IPS-18a (cell line): ENCODE measurements at regions not wholly inside any gene's neighbourhood (a gene's known extent, or its start where the extent isn't known, plus 50 kb on each side); places are given as distances from the start of the nearest gene placed in this dataset.

Source experiments
- H3K27ac ChIP-seq: one replicate; pipeline ENCODE4 v1.5.1; 2013; ENCODE audit warnings: low read length
- H3K27me3 ChIP-seq: one replicate; pipeline ENCODE4 v1.6.1; 2013; ENCODE audit warnings: mild to moderate bottlenecking, low read length; ENCODE audit not compliant: control insufficient read depth, insufficient read depth
- H3K36me3 ChIP-seq: one replicate; pipeline ENCODE4 v1.6.1; 2013; ENCODE audit warnings: low read depth, low read length; ENCODE audit not compliant: control insufficient read depth
- H3K4me1 ChIP-seq: one replicate; pipeline ENCODE4 v1.6.1; 2013; ENCODE audit warnings: low read depth, low read length; ENCODE audit not compliant: control insufficient read depth
- H3K4me3 ChIP-seq: one replicate; pipeline ENCODE4 v1.5.1; 2013; ENCODE audit warnings: low read length
- H3K9ac ChIP-seq: one replicate; pipeline ENCODE4 v1.6.1; 2013; ENCODE audit warnings: mild to moderate bottlenecking, low read length, moderate library complexity
- H3K9me3 ChIP-seq: one replicate; pipeline ENCODE4 v1.6.1; 2013; ENCODE audit warnings: low read depth, low read length; ENCODE audit not compliant: control insufficient read depth

DNA sequence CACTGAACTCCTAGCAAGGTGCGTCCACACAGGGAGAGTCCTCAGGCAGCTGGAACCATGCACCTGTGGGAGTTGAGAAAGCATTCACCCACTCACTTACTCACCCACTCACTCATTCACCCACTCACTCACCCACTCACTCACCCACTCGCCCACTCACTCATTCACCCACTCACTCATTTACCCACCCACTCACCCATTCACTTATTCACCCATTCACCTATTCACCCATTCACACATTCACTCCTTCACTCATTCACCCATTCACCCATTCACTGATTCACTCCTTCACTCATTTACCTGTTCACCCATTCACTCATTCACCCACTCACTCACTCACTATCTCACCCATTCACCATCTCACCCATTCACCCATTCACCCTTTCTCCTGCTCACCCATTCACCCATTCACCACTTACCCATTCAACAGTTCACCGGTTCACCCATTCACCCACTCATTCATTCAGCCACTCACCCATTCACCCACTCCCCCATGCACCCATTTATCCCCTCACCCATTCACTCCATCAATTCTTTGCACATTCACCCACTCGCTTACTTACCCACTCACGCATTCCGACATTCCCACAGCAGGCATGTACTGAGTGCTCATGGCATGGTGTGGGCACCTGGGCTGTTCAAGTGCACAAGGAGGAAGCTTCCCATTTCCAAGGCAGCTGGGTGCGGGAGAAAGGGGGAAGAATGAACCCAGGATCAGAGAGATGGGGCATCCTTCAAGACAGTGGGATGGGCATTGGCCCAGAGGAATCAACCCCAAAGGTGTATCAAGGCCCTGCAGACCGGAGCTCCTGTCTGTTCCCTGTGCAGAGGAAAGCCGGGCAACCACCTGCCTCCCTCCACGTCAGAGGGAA, 135.2 kb upstream of the C14orf180 start:
- Histone ChIP-seq H3K9me3 (peaks cover 4% of the 10 kb centered on the region), H3K36me3 (no peaks in the 10 kb centered on the region), H3K4me1 (peaks cover 4% of the 10 kb centered on the region), H3K4me3 (no peak overlapping the region), H3K9ac (no peak overlapping the region), H3K27ac (no peak overlapping the region), H3K27me3 (no peaks in the 10 kb centered on the region)

DNA sequence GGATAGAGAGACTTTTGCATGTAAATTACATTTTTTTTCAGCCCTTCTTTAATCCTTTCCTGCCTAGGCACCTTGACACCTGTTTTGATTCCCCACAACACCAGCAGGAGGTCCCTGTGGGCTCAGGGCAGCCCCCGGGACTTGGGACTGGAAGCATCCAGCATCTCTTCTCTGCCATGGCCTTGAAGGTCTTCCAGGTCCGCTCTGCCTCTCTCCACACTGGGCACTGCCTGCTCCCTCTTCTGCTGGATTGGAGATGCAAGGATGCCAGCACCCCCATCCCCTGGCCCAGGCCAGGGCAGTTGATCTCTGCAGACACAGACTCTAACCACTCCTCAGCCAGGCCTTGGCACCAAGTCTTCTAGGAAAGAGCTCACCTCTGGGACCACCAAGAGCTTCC, 134.5 kb upstream of the C14orf180 start:
- H3K27ac ChIP-seq: no peak overlapping the region
- no peak overlapping the region for H3K4me3 ChIP-seq
- H3K9me3 ChIP-seq: peaks cover 4% of the 10 kb centered on the region
- no peaks in the 10 kb centered on the region for H3K27me3 ChIP-seq
- H3K4me1 ChIP-seq: peaks cover 4% of the 10 kb centered on the region
- no peak overlapping the region for H3K9ac ChIP-seq
- H3K36me3 ChIP-seq: no peaks in the 10 kb centered on the region

DNA sequence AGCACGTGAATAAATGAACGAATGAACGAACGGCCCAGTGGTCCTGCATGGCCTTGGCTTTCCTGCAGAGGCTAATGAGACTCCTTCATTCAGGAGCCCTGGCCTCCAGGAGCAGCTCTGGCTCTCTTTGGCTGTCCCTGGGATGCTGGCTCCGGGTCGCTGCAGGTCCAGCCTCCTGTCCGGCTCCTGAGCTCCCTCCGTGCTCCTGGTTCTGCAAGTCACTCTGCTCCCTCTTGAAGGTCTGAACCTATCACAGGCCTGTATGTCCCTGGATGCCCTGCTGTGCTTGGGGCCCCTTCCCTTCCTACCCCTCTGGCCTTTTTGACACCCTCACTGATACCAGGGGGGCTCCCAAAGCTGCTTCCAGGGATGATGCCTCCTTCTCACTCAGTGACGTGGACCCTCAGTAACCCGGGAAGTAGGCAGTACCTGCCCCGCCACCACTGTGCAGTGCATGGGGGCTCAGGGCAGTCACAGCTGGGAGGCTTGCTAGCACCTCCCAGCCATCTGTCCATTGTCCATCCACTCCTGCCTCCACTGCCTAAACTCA, 133.7 kb upstream of the C14orf180 start:
- H3K4me1 ChIP-seq: peaks cover 4% of the 10 kb centered on the region
- no peaks in the 10 kb centered on the region for H3K27me3 ChIP-seq
- H3K4me3 ChIP-seq: no peak overlapping the region
- peaks cover 4% of the 10 kb centered on the region for H3K9me3 ChIP-seq
- H3K27ac ChIP-seq: no peak overlapping the region
- H3K9ac ChIP-seq: no peak overlapping the region
- no peaks in the 10 kb centered on the region for H3K36me3 ChIP-seq

DNA sequence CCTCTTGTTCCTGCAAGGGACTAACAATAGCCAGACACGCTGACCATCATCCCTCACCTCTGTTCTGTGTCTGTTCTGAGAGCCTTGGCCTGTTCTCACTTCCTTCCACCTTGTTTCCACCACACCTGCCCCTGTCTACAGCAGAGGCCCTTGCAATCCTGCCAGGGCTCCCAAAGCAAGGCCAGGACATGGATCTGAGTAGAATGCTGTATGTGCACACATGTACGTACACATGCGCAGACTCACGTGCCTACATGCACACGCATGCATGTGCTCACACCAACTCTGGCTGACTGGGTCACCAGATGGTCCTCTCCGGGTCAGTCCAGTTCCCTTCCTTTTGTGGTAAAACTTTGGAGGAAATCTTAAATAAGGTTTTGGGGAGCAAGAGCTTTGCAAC, 133.0 kb upstream of the C14orf180 start:
- Histone ChIP-seq H3K4me3 (no peak overlapping the region), H3K36me3 (no peaks in the 10 kb centered on the region), H3K27ac (no peak overlapping the region), H3K9ac (no peak overlapping the region), H3K9me3 (peaks cover 4% of the 10 kb centered on the region), H3K4me1 (peaks cover 4% of the 10 kb centered on the region), H3K27me3 (no peaks in the 10 kb centered on the region)

DNA sequence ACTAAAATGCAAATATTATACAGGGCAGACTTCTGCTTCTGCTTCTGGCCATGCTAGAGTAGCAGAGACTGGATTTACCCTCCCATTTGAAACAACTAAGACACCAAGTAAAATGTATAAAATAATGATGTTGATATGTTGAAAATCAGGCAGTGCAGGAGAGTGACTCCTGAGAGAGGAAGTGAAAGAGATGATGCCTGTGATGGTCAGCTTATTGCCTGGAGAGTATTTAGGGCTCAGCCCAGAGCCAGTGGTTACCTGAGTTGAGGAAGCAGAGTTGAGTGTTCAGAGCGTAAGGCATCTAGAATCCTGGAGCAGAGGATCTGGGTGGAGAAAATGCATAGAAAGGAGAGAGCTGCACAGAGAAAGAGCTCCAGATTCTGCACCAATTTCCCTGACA, 131.8 kb upstream of the C14orf180 start:
- peaks cover 4% of the 10 kb centered on the region for H3K4me1 ChIP-seq
- no peaks in the 10 kb centered on the region for H3K27me3 ChIP-seq
- peaks cover 4% of the 10 kb centered on the region for H3K9me3 ChIP-seq
- H3K36me3 ChIP-seq: no peaks in the 10 kb centered on the region
- H3K9ac ChIP-seq: no peak overlapping the region
- no peak overlapping the region for H3K4me3 ChIP-seq
- H3K27ac ChIP-seq: no peak overlapping the region

DNA sequence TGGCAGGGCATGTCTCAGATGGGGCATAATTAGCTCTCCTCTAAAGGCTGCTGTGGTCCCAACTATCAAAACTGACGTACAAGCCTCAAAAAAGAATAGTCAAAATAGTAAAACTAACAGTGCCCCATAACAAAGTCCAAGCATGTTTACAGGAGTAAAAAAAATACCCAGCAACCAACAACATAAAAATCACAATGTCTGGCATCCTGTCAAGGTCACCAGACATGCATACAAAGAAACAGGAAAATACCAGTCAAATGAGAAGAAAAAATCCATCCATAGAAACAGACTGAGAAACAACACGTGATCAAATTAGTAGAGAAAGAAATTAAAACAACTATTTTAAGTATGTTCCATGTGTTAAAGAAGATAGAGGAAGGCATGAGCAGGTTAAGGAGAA, 131.2 kb upstream of the C14orf180 start:
- H3K27me3 ChIP-seq: no peaks in the 10 kb centered on the region

DNA sequence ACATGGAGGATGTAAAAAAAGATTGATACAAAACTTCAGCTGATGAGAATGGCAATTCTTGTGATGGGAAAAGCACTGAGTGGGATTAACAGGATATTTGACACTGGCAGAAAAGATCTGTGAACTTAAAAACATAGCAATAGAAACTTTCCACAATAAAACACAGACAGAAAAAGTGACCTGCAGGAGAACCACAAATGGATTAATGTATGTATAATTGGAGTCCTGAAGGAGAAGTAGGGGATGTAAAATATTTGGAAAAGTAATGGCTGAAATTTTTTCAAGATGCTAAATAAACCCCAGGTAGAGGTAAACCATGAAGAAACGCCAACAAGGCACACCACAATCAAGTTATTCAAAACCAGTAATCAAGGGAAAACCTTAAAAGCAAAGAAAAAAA, 130.8 kb upstream of the C14orf180 start:
- Histone ChIP-seq H3K27ac (no peak overlapping the region), H3K4me1 (peaks cover under 1% of the 10 kb centered on the region), H3K9me3 (peaks cover 4% of the 10 kb centered on the region), H3K4me3 (no peak overlapping the region), H3K9ac (no peak overlapping the region), H3K27me3 (no peaks in the 10 kb centered on the region), H3K36me3 (no peaks in the 10 kb centered on the region)

More for the DNA sequence above, 131.2 kb upstream of the C14orf180 start:
- H3K9me3 ChIP-seq: peaks cover 4% of the 10 kb centered on the region
- no peak overlapping the region for H3K9ac ChIP-seq
- H3K4me1 ChIP-seq: peaks cover 4% of the 10 kb centered on the region
- H3K4me3 ChIP-seq: no peak overlapping the region
- H3K36me3 ChIP-seq: no peaks in the 10 kb centered on the region
- H3K27ac ChIP-seq: no peak overlapping the region

DNA sequence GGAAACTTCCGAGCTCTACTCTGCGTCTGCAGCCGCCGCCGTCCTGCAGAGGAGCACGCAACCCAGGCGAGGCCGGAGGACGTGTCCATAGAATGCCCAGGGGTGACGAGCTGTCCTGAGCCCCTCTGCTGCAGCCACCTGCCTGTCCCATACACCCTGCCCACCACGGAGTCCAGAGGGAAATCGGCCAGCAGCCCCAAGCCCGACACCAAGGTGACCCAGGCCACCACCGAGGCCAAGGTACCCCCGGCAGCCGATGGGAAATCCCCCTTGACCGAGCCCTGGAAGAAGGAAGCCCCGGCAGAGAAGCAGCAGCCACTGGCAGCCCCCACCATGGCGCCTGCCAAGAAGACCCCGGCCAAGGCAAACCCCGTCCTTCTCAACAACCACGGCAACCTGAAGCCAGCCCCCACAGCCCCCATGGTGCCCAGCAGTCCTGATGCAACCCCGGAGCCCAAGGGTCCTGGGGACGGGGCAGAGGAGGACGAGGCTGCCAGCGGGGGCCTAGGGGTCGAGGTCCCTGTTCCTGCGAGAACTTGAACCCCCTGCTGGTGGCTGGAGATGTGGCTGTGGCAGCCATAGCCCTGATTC, 128.7 kb upstream of the C14orf180 start:
- H3K36me3 ChIP-seq: no peaks in the 10 kb centered on the region
- H3K9me3 ChIP-seq: peaks cover 4% of the 10 kb centered on the region
- H3K27ac ChIP-seq: no peak overlapping the region
- H3K4me1 ChIP-seq: no peaks in the 10 kb centered on the region
- H3K9ac ChIP-seq: no peak overlapping the region
- no peaks in the 10 kb centered on the region for H3K27me3 ChIP-seq
- no peak overlapping the region for H3K4me3 ChIP-seq

DNA sequence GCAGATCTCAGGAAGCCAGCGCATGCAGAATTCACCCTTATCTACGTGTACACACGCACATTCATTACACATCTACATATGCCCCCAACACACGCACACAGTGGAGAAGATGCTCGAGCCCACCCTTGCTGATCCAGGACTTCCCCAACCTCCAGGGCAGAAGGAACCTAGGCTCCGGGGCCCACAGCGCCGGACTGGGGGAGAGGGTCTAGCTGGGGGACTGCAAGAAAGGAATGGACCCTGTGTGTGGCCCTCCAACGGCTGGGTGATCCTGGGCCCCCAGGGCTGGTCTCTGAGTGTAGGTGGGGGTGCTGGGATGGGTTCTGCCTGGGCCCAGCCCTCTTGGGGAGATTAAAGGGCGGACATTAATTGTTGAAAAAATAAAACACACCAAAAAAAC, 128.1 kb upstream of the C14orf180 start:
- H3K9me3 ChIP-seq: peaks cover 4% of the 10 kb centered on the region
- H3K4me3 ChIP-seq: no peak overlapping the region

DNA sequence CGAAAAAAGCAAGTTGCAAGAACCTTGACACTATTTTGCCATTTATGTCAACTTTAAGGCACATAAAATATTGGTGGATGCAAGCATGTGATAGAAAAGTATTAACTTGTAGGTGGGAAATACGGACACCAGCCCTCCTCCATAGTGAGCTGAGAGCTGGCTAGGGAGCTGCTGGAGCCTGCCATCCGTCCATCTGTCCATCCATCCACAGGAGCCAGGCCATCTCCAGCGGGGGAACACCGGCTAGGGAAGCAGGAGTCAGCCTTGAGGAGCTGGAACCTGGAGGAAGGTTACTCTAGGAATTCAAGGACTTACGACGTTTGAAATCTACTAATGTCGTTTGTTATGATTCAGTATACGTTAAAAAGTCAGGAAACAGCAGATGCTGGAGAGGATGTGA, 120.7 kb upstream of the C14orf180 start:
- H3K9ac ChIP-seq: no peak overlapping the region
- H3K27me3 ChIP-seq: peaks cover 34% of the 10 kb centered on the region
- no peak overlapping the region for H3K4me3 ChIP-seq
- no peaks in the 10 kb centered on the region for H3K36me3 ChIP-seq
- H3K27ac ChIP-seq: no peak overlapping the region
- H3K9me3 ChIP-seq: no peaks in the 10 kb centered on the region
- peaks cover 4% of the 10 kb centered on the region for H3K4me1 ChIP-seq

More for the DNA sequence above, 128.1 kb upstream of the C14orf180 start:
- H3K27ac ChIP-seq: no peak overlapping the region
- no peaks in the 10 kb centered on the region for H3K4me1 ChIP-seq
- no peaks in the 10 kb centered on the region for H3K36me3 ChIP-seq
- no peak overlapping the region for H3K9ac ChIP-seq
- no peaks in the 10 kb centered on the region for H3K27me3 ChIP-seq

DNA sequence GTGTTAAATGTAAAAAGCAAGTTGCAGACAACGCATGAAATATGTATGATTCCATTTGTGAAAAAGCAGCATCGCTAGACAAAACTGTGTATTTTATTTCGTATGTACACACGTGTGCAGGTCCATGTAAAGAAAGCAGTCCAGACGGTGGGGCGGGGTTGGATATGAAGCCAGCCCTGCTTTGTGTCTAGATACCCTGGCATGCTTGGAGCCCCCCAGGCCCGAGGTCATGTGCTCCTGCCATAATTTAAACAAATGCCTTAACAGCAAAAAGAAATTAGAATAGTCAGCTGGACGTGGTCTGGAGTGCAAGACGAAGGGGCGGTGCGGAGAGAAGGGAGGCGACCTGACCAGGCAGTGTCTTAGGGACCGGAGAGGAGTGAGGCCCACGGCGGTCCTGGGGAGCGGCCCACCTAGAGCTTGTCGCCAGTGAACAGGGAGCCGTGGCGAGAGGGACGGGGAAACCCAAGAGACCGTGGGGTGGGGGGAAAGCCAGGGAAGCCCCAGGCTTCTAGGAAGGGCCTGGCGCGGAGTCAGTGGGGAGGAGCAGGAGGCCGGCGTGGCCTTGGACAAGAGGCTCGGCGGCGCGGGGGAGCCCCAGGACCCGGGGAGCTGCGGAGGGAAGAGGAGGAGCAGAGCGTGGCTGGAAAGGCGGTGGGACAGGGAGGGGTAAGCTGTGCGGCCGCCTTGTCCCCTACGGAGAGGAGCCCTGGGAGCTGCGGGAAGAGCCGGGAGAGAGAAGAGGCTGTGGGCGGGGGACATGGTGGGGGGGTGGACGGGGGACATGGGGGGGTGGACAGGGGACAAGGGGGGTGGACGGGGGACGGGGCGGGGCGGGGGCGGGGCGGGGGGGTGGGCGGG, 118.5 kb upstream of the C14orf180 start:
- Histone ChIP-seq H3K4me1 (peaks cover 4% of the 10 kb centered on the region), H3K36me3 (no peaks in the 10 kb centered on the region), H3K9me3 (no peaks in the 10 kb centered on the region), H3K27ac (no peak overlapping the region), H3K27me3 (peaks cover 37% of the 10 kb centered on the region), H3K4me3 (peak overlapping the region; percentile 33), H3K9ac (no peak overlapping the region)
